Spleen (tissue), 11 donors: ENCODE measurements at regions not wholly inside any gene's neighbourhood (a gene's known extent, or its start where the extent isn't known, plus 50 kb on each side); places are given as distances from the start of the nearest gene placed in this dataset.

Experiments used
- DNase-seq: peaks from one replicate; pipeline ENCODE4 v3.0.0-alpha.2; 2020
- H3K27ac ChIP-seq, 8 donors: fragments of 200-600 bp; sonication (generic) in 7 of 8; 1 replicate in 4 of 8; 2 replicates in 4 of 8; pipeline versions ENCODE4 v1.5.0 to v1.8.0; 2016 to 2021; ENCODE audit warnings: inconsistent platforms in 4 of 8, mild to moderate bottlenecking in 4 of 8, moderate library complexity in 1 of 8
- H3K27me3 ChIP-seq, 7 donors: fragments of 200-600 bp; sonication (generic) in 6 of 7; replicated peaks in 1 of 7; 1 replicate in 4 of 7; 2 replicates in 3 of 7; pipeline versions ENCODE4 v1.5.0 to v1.8.0; 2016 to 2021; ENCODE audit warnings: inconsistent platforms in 3 of 7, mild to moderate bottlenecking in 1 of 7
- H3K36me3 ChIP-seq, 6 donors: fragments of 200-600 bp; sonication (generic) in 5 of 6; 1 replicate in 4 of 6; 2 replicates in 2 of 6; pipeline versions ENCODE4 v1.5.0 to v1.8.0; 2016 to 2021; ENCODE audit warnings: inconsistent platforms in 2 of 6
- H3K4me1 ChIP-seq, 6 donors: fragments of 200-600 bp; sonication (generic) in 5 of 6; 1 replicate in 3 of 6; 2 replicates in 3 of 6; pipeline versions ENCODE4 v1.5.0 to v1.8.0; 2016 to 2021; ENCODE audit warnings: inconsistent platforms in 3 of 6
- H3K4me3 ChIP-seq, 8 donors: fragments of 200-600 bp; sonication (generic) in 7 of 8; 1 replicate in 4 of 8; 2 replicates in 4 of 8; pipeline versions ENCODE4 v1.5.0 to v1.8.0; 2016 to 2021; ENCODE audit warnings: inconsistent platforms in 4 of 8, mild to moderate bottlenecking in 4 of 8, moderate library complexity in 2 of 8
- H3K9me3 ChIP-seq, 8 donors: fragments of 200-600 bp; sonication (generic) in 7 of 8; 1 replicate in 4 of 8; 2 replicates in 4 of 8; pipeline versions ENCODE4 v1.5.0 to v1.8.0; 2016 to 2021; ENCODE audit warnings: inconsistent platforms in 4 of 8
- CTCF ChIP-seq, 11 experiments: fragments of 200-600 bp in 7 of 11; fragments of 450-650 bp in 4 of 11; sonication (generic) in 4 of 11; IDR thresholded peaks in 8 of 11; conservative IDR thresholded peaks in 3 of 11; 1 replicate in 7 of 11; 2 replicates in 4 of 11; pipeline versions ENCODE4 v1.4.0 to v1.8.0; 2016 to 2021; ENCODE audit warnings: antibody characterized with exemption in 11 of 11, inconsistent platforms in 4 of 11, mild to moderate bottlenecking in 1 of 11
- POLR2A ChIP-seq, 3 donors: fragments of 450-650 bp; IDR thresholded peaks; one replicate each; pipeline ENCODE4 v1.5.1; 2017; ENCODE audit warnings: antibody characterized with exemption in 3 of 3, mild to moderate bottlenecking in 1 of 3
- POLR2AphosphoS5 ChIP-seq, 3 donors: sonication (generic); formaldehyde crosslinking; IDR thresholded peaks; one replicate each; pipeline ENCODE4 v1.5.1; 2017; ENCODE audit warnings: antibody characterized with exemption in 3 of 3
- WGBS, 5 donors: extraction: QIAGEN DNeasy Blood & Tissue Kit in 3 of 5; methylation state at CpG; one replicate each; pipeline versions ENCODE4 v1.1.5 to v1.1.7; 2013 to 2018; 5-methylcytosine and 5-hydroxymethylcytosine counted together
- intact Hi-C: fragments of 100-400 bp; cut with DNase I; formaldehyde crosslinking; loops from one replicate; pipeline ENCODE4 v1.15.0; 2023; ENCODE audit warnings: low total_unique reads
- donor health status: healthy with polysubstance abuse.
- donor health status: DM: no; HTN: no; CAD: no; lungs with moderate emphysema.
- donor health status: DM: no; HTN: no; CAD: no.
- donor health status: Bipolar disorder and iron deficiency.
- donor health status: healthy.
- donor health status: DM: no; HTN: no; CAD: no.
- donor health status: DM: yes; HTN: yes; CAD: no.

DNA sequence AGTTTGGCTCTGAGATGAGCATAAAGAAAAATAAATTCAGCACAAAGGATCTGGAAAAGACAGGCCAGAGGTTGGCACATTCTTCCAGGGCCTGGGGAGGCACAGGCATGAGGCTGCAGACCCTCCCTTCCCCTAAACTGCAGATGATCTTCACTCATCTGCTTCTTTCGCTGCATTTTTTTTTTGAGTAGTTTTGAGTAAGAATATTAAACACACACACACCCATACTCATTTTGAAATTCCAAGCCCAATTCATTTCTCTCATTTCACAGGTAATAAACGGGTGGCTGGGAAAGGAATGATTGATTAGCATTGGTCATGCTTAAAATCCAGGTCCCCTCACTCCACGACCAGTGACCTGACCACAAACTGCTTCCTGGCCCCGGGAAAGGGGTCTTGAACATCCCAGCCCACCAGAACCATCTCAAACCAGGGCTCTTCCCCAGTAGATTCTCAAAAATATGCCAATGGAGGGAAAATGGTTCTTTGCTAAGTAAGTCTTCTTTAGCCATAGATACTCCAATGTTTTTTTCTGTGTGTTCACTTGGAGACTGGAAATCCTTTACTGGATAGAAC lies 219.6 kb downstream of the ANAPC1 start:
- Histone ChIP-seq H3K9me3 (no peaks in the 10 kb centered on the region), H3K4me3 (no peak overlapping the region), H3K27me3 (no peaks in the 10 kb centered on the region), H3K4me1 (peaks cover 0 to 34% (median 9%) of the 10 kb centered on the region in 6 donors), H3K36me3 (no peaks in the 10 kb centered on the region), H3K27ac (no peak overlapping the region)
- DNase-seq: no peak
- intact Hi-C loops: no loop called here
- 62 to 88% (median 70%) methylated on average over 4 of the region's 4 CpGs for WGBS, 5 donors
- TF ChIP-seq POLR2A (IDR thresholded peaks at IDR 0.05) (no peak), POLR2AphosphoS5 (IDR thresholded peaks at IDR 0.05) (no peak), CTCF (IDR thresholded peaks at IDR 0.05 in 8 of 11, conservative IDR thresholded peaks at IDR 0.05 in 3 of 11) (no peak)

- H3K27ac ChIP-seq: no peak overlapping the region
- intact Hi-C loops: no loop called here
- H3K36me3 ChIP-seq: no peaks in the 10 kb centered on the region
- no peak overlapping the region for H3K4me3 ChIP-seq
- no peak for DNase-seq
- H3K27me3 ChIP-seq: no peaks in the 10 kb centered on the region
- TF ChIP-seq POLR2A (IDR thresholded peaks at IDR 0.05) (no peak), POLR2AphosphoS5 (IDR thresholded peaks at IDR 0.05) (no peak), CTCF (IDR thresholded peaks at IDR 0.05 in 8 of 11, conservative IDR thresholded peaks at IDR 0.05 in 3 of 11) (no peak)
- H3K4me1 ChIP-seq: peaks cover 0 to 28% (median 8%) of the 10 kb centered on the region in 6 donors
- no peaks in the 10 kb centered on the region for H3K9me3 ChIP-seq
- WGBS, 5 donors: 82 to 94% (median 89%) methylated on average over 7 of the region's 7 CpGs
Observed at GRCh38 chr2:111665011-111665410, 219.0 kb downstream of the ANAPC1 start.

- no peaks in the 10 kb centered on the region for H3K36me3 ChIP-seq
- DNase-seq: no peak
- WGBS, 5 donors: 91 to 99% (median 93%) methylated on average over 3 of the region's 3 CpGs
- no peak overlapping the region for H3K4me3 ChIP-seq
- intact Hi-C loops: no loop called here
- H3K27ac ChIP-seq: no peak overlapping the region
- H3K9me3 ChIP-seq: no peaks in the 10 kb centered on the region
- TF ChIP-seq CTCF (IDR thresholded peaks at IDR 0.05 in 8 of 11, conservative IDR thresholded peaks at IDR 0.05 in 3 of 11): no peak
- no peak for TF ChIP-seq POLR2A (IDR thresholded peaks at IDR 0.05)
- no peak for TF ChIP-seq POLR2AphosphoS5 (IDR thresholded peaks at IDR 0.05)
- H3K27me3 ChIP-seq: no peaks in the 10 kb centered on the region
- H3K4me1 ChIP-seq: peaks cover 0 to 30% (median 8%) of the 10 kb centered on the region in 6 donors
Observed at GRCh38 chr2:111665551-111666116, 218.4 kb downstream of the ANAPC1 start.

GRCh38 chr2:111666160-111666559 lies 217.8 kb downstream of the ANAPC1 start:
- 92 to 99% (median 97%) methylated on average over 2 of the region's 2 CpGs for WGBS, 5 donors
- Histone ChIP-seq H3K27ac (no peak overlapping the region), H3K36me3 (no peaks in the 10 kb centered on the region), H3K4me1 (peaks cover 0 to 35% (median 13%) of the 10 kb centered on the region in 6 donors), H3K9me3 (no peaks in the 10 kb centered on the region), H3K27me3 (no peaks in the 10 kb centered on the region), H3K4me3 (no peak overlapping the region)
- intact Hi-C loops: no loop called here
- no peak for DNase-seq
- no peak for TF ChIP-seq POLR2AphosphoS5 (IDR thresholded peaks at IDR 0.05)
- TF ChIP-seq POLR2A (IDR thresholded peaks at IDR 0.05): no peak
- no peak for TF ChIP-seq CTCF (IDR thresholded peaks at IDR 0.05 in 8 of 11, conservative IDR thresholded peaks at IDR 0.05 in 3 of 11)
